Neural progenitor cell (in vitro differentiated cells): ENCODE measurements at regions not wholly inside any gene's neighbourhood (a gene's known extent, or its start where the extent isn't known, plus 50 kb on each side); places are given as distances from the start of the nearest gene placed in this dataset.

Experiments used
- DNase-seq: peaks from one replicate; pipeline ENCODE4 v3.0.0-alpha.2; 2016; ENCODE audit warnings: low spot score
- H2AFZ ChIP-seq: fragments of 200-600 bp; sonication (generic); replicated peaks from 2 replicates; pipeline ENCODE4 v1.6.1; 2016; ENCODE audit warnings: antibody characterized with exemption
- H3F3A ChIP-seq: fragments of 200-600 bp; sonication (generic); 2 replicates; pipeline ENCODE4 v1.6.1; 2016; ENCODE audit warnings: antibody characterized with exemption, low read depth
- H3K27ac ChIP-seq: fragments of 200-600 bp; sonication (generic); 2 replicates; pipeline ENCODE4 v1.5.1; 2016; ENCODE audit warnings: mild to moderate bottlenecking
- H3K27me3 ChIP-seq: fragments of 200-600 bp; sonication (generic); 2 replicates; pipeline ENCODE4 v1.6.1; 2016; ENCODE audit warnings: mild to moderate bottlenecking, moderate library complexity
- H3K36me3 ChIP-seq: fragments of 200-600 bp; sonication (generic); 2 replicates; pipeline ENCODE4 v1.5.1; 2016
- H3K4me1 ChIP-seq: fragments of 200-600 bp; sonication (generic); 2 replicates; pipeline ENCODE4 v1.6.1; 2016; ENCODE audit warnings: mixed run types
- H3K4me2 ChIP-seq: fragments of 200-600 bp; sonication (generic); 2 replicates; pipeline ENCODE4 v1.6.1; 2016
- H3K4me3 ChIP-seq: fragments of 200-600 bp; sonication (generic); 2 replicates; pipeline ENCODE4 v1.5.1; 2016
- H3K79me2 ChIP-seq: fragments of 200-600 bp; sonication (generic); 2 replicates; pipeline ENCODE4 v1.6.1; 2016; ENCODE audit warnings: low read depth
- H3K9ac ChIP-seq: fragments of 200-600 bp; sonication (generic); 2 replicates; pipeline ENCODE4 v1.6.1; 2016
- H3K9me3 ChIP-seq: fragments of 200-600 bp; sonication (generic); 2 replicates; pipeline ENCODE4 v1.5.1; 2016; ENCODE audit warnings: low read depth
- H4K20me1 ChIP-seq: fragments of 200-600 bp; sonication (generic); 2 replicates; pipeline ENCODE4 v1.6.1; 2016; ENCODE audit warnings: low read depth
- H3K27ac Mint-ChIP-seq: 3 replicates; pipeline ENCODE4 v1.8.0; 2021; ENCODE audit warnings: mixed read lengths
- H3K27me3 Mint-ChIP-seq: 2 replicates; pipeline ENCODE4 v1.8.0; 2022; ENCODE audit warnings: low read depth, mild to moderate bottlenecking, inconsistent platforms, moderate library complexity, mixed read lengths; ENCODE audit not compliant: insufficient read depth
- H3K36me3 Mint-ChIP-seq: 3 replicates; pipeline ENCODE4 v1.8.0; 2021; ENCODE audit warnings: mixed read lengths
- H3K4me1 Mint-ChIP-seq: 3 replicates; pipeline ENCODE4 v1.8.0; 2021; ENCODE audit warnings: mixed read lengths
- H3K4me3 Mint-ChIP-seq: 3 replicates; pipeline ENCODE4 v1.8.0; 2021; ENCODE audit warnings: mild to moderate bottlenecking, moderate library complexity, mixed read lengths
- H3K9me3 Mint-ChIP-seq: 3 replicates; pipeline ENCODE4 v1.8.0; 2020; ENCODE audit warnings: mixed read lengths
- EZH2 ChIP-seq: fragments of 200-600 bp; sonication (generic); IDR thresholded peaks from 2 replicates; pipeline ENCODE4 v1.6.1; 2017; ENCODE audit warnings: antibody characterized with exemption, mild to moderate bottlenecking, moderate library complexity
- EZH2phosphoT487 ChIP-seq: fragments of 200-600 bp; sonication (generic); IDR thresholded peaks from 2 replicates; pipeline ENCODE4 v1.6.1; 2017; ENCODE audit warnings: antibody characterized with exemption
- TF ChIP-seq, protein P1 (sequence below): fragments of 200-600 bp; sonication (generic); IDR thresholded peaks from 2 replicates; pipeline ENCODE4 v1.5.1; 2017; ENCODE audit warnings: antibody characterized with exemption, mild to moderate bottlenecking

DNA sequence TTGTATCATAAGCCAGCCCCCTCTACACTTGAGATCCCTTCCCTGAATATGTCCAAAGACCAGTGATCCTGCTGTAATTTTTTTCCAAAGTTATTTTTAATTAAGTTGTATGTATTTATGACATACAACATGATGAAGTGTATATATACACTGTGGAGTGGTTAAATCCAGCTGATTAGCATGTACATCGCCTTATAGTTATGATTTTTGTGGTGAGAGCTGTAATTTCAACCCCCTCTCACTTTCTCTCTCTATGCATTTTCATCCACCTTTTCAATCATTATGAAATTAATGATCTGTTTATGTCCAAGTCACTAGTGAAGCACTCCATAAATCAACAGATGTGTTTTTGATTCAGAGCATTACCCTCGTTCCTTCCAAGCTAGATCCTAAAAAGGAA, 85.3 kb downstream of the KCTD12 start:
- H3K4me3 Mint-ChIP-seq: no peak overlapping the region
- no peak for DNase-seq
- no peaks in the 10 kb centered on the region for H3K27me3 ChIP-seq
- no peak overlapping the region for H3K4me3 ChIP-seq
- no peaks in the 10 kb centered on the region for H3K36me3 Mint-ChIP-seq
- no peaks in the 10 kb centered on the region for H3K27me3 Mint-ChIP-seq
- TF ChIP-seq, protein P1, sequence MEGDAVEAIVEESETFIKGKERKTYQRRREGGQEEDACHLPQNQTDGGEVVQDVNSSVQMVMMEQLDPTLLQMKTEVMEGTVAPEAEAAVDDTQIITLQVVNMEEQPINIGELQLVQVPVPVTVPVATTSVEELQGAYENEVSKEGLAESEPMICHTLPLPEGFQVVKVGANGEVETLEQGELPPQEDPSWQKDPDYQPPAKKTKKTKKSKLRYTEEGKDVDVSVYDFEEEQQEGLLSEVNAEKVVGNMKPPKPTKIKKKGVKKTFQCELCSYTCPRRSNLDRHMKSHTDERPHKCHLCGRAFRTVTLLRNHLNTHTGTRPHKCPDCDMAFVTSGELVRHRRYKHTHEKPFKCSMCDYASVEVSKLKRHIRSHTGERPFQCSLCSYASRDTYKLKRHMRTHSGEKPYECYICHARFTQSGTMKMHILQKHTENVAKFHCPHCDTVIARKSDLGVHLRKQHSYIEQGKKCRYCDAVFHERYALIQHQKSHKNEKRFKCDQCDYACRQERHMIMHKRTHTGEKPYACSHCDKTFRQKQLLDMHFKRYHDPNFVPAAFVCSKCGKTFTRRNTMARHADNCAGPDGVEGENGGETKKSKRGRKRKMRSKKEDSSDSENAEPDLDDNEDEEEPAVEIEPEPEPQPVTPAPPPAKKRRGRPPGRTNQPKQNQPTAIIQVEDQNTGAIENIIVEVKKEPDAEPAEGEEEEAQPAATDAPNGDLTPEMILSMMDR: no peak
- no peak for TF ChIP-seq EZH2phosphoT487
- no peak for TF ChIP-seq EZH2
- H3K4me1 ChIP-seq: no peaks in the 10 kb centered on the region
- H3K36me3 ChIP-seq: no peaks in the 10 kb centered on the region
- no peak overlapping the region for H3K4me2 ChIP-seq
- H3K27ac Mint-ChIP-seq: no peak overlapping the region
- no peak overlapping the region for H3K27ac ChIP-seq
- no peak overlapping the region for H2AFZ ChIP-seq
- no peak overlapping the region for H3K9ac ChIP-seq
- H3F3A ChIP-seq: no peaks in the 10 kb centered on the region
- H4K20me1 ChIP-seq: no peaks in the 10 kb centered on the region
- no peaks in the 10 kb centered on the region for H3K9me3 ChIP-seq
- no peaks in the 10 kb centered on the region for H3K79me2 ChIP-seq
- no peaks in the 10 kb centered on the region for H3K4me1 Mint-ChIP-seq
- H3K9me3 Mint-ChIP-seq: no peaks in the 10 kb centered on the region

DNA sequence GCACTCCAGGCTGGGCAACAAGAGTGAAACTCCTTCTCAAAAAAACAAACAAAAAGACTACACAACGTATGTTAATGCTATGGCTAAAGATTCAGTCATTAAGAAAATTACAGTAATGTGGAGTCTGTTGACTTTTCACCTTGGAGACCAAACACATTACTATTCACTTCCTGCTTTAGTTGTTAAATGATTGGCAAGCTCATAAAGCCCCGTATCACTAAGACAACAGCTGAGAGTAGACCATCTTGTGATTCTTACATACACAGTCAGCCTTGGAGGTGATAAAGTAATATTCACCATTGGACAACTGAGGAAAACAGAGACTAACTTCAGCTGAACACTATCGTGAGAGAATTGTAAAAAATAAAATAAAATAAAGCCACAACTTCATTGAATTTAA, 86.5 kb downstream of the KCTD12 start:
- Histone ChIP-seq H3K79me2 (no peaks in the 10 kb centered on the region), H3K4me3 (no peak overlapping the region), H4K20me1 (no peaks in the 10 kb centered on the region), H3K27me3 (no peaks in the 10 kb centered on the region), H3K4me2 (no peak overlapping the region), H3K36me3 (no peaks in the 10 kb centered on the region), H3F3A (no peaks in the 10 kb centered on the region), H3K9ac (no peak overlapping the region), H3K27ac (no peak overlapping the region), H3K9me3 (no peaks in the 10 kb centered on the region), H2AFZ (no peak overlapping the region), H3K4me1 (no peaks in the 10 kb centered on the region)
- DNase-seq: no peak
- H3K27ac Mint-ChIP-seq: no peak overlapping the region
- TF ChIP-seq EZH2phosphoT487: no peak
- H3K9me3 Mint-ChIP-seq: no peaks in the 10 kb centered on the region
- no peaks in the 10 kb centered on the region for H3K4me1 Mint-ChIP-seq
- no peaks in the 10 kb centered on the region for H3K36me3 Mint-ChIP-seq
- no peak overlapping the region for H3K4me3 Mint-ChIP-seq
- no peaks in the 10 kb centered on the region for H3K27me3 Mint-ChIP-seq

DNA sequence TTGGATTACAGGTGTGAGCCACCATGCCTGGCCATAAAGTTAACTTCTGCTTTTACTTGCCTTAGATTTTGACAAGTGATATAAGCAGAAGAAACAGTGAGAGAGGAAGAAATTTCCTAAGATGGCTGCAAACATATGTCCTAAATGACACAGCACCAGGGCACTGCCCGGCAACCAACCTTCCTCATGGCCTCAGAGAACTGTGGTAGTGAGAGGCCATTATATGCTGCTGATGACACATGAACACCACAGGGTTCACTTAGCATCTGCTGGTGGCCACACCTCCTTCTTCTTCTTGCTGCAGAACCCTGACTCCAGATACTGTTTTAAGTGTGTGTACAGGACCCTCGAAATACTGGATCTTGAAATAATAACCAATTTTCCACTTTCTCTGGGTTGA, 88.2 kb downstream of the KCTD12 start:
- H3K27ac ChIP-seq: no peak overlapping the region
- Mint-ChIP-seq H3K4me3 (no peak overlapping the region), H3K27ac (no peak overlapping the region), H3K9me3 (no peaks in the 10 kb centered on the region), H3K36me3 (no peaks in the 10 kb centered on the region), H3K4me1 (no peaks in the 10 kb centered on the region), H3K27me3 (no peaks in the 10 kb centered on the region)
- no peak overlapping the region for H3K4me2 ChIP-seq
- H3K79me2 ChIP-seq: no peaks in the 10 kb centered on the region
- TF ChIP-seq, protein P1: no peak
- TF ChIP-seq EZH2phosphoT487: no peak
- TF ChIP-seq EZH2: no peak
- no peak overlapping the region for H2AFZ ChIP-seq
- no peak for DNase-seq
- H3K36me3 ChIP-seq: no peaks in the 10 kb centered on the region
- H3K9ac ChIP-seq: no peak overlapping the region
- no peaks in the 10 kb centered on the region for H3F3A ChIP-seq
- H3K4me1 ChIP-seq: no peaks in the 10 kb centered on the region
- no peak overlapping the region for H3K4me3 ChIP-seq
- no peaks in the 10 kb centered on the region for H3K9me3 ChIP-seq
- H4K20me1 ChIP-seq: no peaks in the 10 kb centered on the region
- no peaks in the 10 kb centered on the region for H3K27me3 ChIP-seq

DNA sequence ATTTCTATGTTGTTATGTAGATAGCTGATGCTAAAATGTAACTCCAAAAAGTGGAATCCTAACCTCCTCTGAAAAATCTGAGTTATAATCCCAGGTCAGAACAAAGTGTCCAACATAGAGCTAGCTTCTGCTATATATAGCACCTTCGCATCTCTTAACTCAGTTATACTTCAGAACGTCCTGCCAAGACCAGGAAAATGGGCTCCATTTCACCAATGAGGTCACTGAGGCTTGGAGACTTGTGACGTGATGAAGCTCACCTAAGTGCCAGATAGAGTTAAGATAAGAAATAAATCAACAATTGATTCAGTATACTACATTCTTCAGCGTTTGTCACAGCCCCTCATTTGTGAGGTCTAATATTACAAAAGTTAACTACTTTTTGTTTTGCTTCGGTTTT, 88.8 kb downstream of the KCTD12 start:
- H3K27me3 Mint-ChIP-seq: no peaks in the 10 kb centered on the region
- H3K27ac ChIP-seq: no peak overlapping the region
- no peaks in the 10 kb centered on the region for H3K9me3 Mint-ChIP-seq

More for the DNA sequence above, 88.8 kb downstream of the KCTD12 start:
- no peak overlapping the region for H3K4me2 ChIP-seq
- H3K4me1 ChIP-seq: no peaks in the 10 kb centered on the region
- no peaks in the 10 kb centered on the region for H3K4me1 Mint-ChIP-seq
- DNase-seq: no peak
- no peaks in the 10 kb centered on the region for H3K27me3 ChIP-seq
- TF ChIP-seq EZH2phosphoT487 (no peak), EZH2 (no peak)
- TF ChIP-seq, protein P1: no peak
- no peaks in the 10 kb centered on the region for H3K36me3 ChIP-seq
- no peak overlapping the region for H3K27ac Mint-ChIP-seq
- no peak overlapping the region for H3K4me3 ChIP-seq
- no peak overlapping the region for H3K4me3 Mint-ChIP-seq
- no peak overlapping the region for H2AFZ ChIP-seq
- H3K36me3 Mint-ChIP-seq: no peaks in the 10 kb centered on the region
- no peak overlapping the region for H3K9ac ChIP-seq
- H3K79me2 ChIP-seq: no peaks in the 10 kb centered on the region
- H3K9me3 ChIP-seq: no peaks in the 10 kb centered on the region
- H3F3A ChIP-seq: no peaks in the 10 kb centered on the region
- no peaks in the 10 kb centered on the region for H4K20me1 ChIP-seq
